Ishikawa (cell line): ENCODE measurements at regions not wholly inside any gene's neighbourhood (a gene's known extent, or its start where the extent isn't known, plus 50 kb on each side); places are given as distances from the start of the nearest gene placed in this dataset.

Source experiments
- CEBPB ChIP-seq: IDR thresholded peaks from 2 replicates; pipeline ENCODE4 v1.6.1; 2012
- CREB1 ChIP-seq: IDR thresholded peaks from 2 replicates; pipeline ENCODE4 v1.6.1; 2012; ENCODE audit warnings: low read depth
- EGR1 ChIP-seq: IDR thresholded peaks from 2 replicates; pipeline ENCODE4 v1.6.1; 2012
- EP300 ChIP-seq: IDR thresholded peaks from 2 replicates; pipeline ENCODE4 v1.6.1; 2012; ENCODE audit warnings: borderline replicate concordance
- FOXM1 ChIP-seq: IDR thresholded peaks from 2 replicates; pipeline ENCODE4 v1.6.1; 2012; ENCODE audit warnings: low read depth, borderline replicate concordance
- NFIC ChIP-seq: IDR thresholded peaks from 2 replicates; pipeline ENCODE4 v1.6.1; 2012
- RAD21 ChIP-seq: IDR thresholded peaks from 2 replicates; pipeline ENCODE4 v1.6.1; 2012; ENCODE audit warnings: low read depth
- TAF1 ChIP-seq: IDR thresholded peaks from 2 replicates; pipeline ENCODE4 v1.6.1; 2012; ENCODE audit warnings: low read depth, mild to moderate bottlenecking
- TCF12 ChIP-seq: IDR thresholded peaks from 2 replicates; pipeline ENCODE4 v1.6.1; 2012; ENCODE audit warnings: low read depth
- TEAD4 ChIP-seq: IDR thresholded peaks from 2 replicates; pipeline ENCODE4 v1.6.1; 2012
- YY1 ChIP-seq: IDR thresholded peaks from 2 replicates; pipeline ENCODE4 v1.6.1; 2012; ENCODE audit warnings: low read depth
- ZBTB7A ChIP-seq: IDR thresholded peaks from 2 replicates; pipeline ENCODE4 v1.6.1; 2012; ENCODE audit warnings: low read depth
- TF ChIP-seq, protein P1 (sequence below): IDR thresholded peaks from 2 replicates; pipeline ENCODE4 v1.6.1; 2012; ENCODE audit warnings: low read depth, mild to moderate bottlenecking
- TF ChIP-seq, protein P2 (sequence below): IDR thresholded peaks from 2 replicates; pipeline ENCODE4 v1.6.1; 2012
- TF ChIP-seq, protein P3 (sequence below): IDR thresholded peaks from 2 replicates; pipeline ENCODE4 v1.6.1; 2012

DNA sequence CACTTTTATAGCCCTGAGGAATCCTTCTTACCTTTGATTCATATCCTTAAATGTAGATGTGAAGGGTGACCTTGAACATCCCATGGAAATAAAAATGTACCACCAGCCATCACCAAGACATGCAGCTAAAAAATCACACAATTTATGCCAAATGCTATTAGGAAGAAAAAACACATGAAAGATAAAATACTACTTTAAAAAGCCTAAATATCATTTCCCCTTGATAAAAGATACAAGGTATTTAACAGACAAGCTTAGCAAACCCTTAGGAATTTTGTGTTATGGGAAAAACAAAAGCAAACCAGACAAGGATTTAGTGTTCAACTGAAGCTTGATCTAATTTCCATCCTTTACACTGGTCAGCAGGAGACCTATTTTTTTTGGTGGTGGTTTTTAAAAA is 255.0 kb downstream of the ICOS start:
- TF ChIP-seq YY1 (no peak), TEAD4 (no peak), ZBTB7A (no peak), FOXM1 (no peak), TAF1 (no peak), EGR1 (no peak), TCF12 (no peak), RAD21 (no peak), CREB1 (no peak), CEBPB (no peak), NFIC (no peak), EP300 (no peak)
- TF ChIP-seq, protein P1, sequence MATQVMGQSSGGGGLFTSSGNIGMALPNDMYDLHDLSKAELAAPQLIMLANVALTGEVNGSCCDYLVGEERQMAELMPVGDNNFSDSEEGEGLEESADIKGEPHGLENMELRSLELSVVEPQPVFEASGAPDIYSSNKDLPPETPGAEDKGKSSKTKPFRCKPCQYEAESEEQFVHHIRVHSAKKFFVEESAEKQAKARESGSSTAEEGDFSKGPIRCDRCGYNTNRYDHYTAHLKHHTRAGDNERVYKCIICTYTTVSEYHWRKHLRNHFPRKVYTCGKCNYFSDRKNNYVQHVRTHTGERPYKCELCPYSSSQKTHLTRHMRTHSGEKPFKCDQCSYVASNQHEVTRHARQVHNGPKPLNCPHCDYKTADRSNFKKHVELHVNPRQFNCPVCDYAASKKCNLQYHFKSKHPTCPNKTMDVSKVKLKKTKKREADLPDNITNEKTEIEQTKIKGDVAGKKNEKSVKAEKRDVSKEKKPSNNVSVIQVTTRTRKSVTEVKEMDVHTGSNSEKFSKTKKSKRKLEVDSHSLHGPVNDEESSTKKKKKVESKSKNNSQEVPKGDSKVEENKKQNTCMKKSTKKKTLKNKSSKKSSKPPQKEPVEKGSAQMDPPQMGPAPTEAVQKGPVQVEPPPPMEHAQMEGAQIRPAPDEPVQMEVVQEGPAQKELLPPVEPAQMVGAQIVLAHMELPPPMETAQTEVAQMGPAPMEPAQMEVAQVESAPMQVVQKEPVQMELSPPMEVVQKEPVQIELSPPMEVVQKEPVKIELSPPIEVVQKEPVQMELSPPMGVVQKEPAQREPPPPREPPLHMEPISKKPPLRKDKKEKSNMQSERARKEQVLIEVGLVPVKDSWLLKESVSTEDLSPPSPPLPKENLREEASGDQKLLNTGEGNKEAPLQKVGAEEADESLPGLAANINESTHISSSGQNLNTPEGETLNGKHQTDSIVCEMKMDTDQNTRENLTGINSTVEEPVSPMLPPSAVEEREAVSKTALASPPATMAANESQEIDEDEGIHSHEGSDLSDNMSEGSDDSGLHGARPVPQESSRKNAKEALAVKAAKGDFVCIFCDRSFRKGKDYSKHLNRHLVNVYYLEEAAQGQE = no peak
- TF ChIP-seq, protein P2, sequence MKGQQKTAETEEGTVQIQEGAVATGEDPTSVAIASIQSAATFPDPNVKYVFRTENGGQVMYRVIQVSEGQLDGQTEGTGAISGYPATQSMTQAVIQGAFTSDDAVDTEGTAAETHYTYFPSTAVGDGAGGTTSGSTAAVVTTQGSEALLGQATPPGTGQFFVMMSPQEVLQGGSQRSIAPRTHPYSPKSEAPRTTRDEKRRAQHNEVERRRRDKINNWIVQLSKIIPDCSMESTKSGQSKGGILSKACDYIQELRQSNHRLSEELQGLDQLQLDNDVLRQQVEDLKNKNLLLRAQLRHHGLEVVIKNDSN = no peak
- TF ChIP-seq, protein P3, sequence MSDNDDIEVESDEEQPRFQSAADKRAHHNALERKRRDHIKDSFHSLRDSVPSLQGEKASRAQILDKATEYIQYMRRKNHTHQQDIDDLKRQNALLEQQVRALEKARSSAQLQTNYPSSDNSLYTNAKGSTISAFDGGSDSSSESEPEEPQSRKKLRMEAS = no peak

DNA sequence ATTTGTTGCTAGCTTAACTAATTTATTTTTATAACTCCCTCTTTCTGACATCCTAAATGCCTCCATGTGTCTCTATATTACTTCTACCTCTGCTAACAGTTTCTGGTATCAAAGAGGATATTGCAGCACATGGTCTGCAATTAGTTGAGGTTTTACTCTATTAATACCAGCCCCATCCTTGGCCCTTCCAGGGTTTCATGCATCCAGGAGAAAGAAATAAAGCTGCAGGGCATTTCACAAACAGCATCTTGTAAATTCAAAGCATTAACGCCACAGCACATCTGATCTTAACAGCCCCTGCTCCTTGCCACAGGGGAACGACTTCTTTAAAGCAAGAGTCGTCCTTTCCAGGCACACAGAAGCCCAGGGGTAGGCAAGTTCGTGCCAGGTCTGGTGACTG is 258.9 kb downstream of the ICOS start:
- no peak for TF ChIP-seq CEBPB
- TF ChIP-seq, protein P2 = no peak
- TF ChIP-seq, protein P3 = no peak
- TF ChIP-seq TAF1 = no peak
- TF ChIP-seq TEAD4 = no peak
- TF ChIP-seq, protein P1 = no peak
- TF ChIP-seq ZBTB7A = no peak
- no peak for TF ChIP-seq NFIC
- TF ChIP-seq RAD21 = no peak
- TF ChIP-seq CREB1 = no peak
- no peak for TF ChIP-seq YY1
- TF ChIP-seq TCF12 = no peak
- TF ChIP-seq FOXM1 = no peak
- no peak for TF ChIP-seq EP300
- no peak for TF ChIP-seq EGR1

DNA sequence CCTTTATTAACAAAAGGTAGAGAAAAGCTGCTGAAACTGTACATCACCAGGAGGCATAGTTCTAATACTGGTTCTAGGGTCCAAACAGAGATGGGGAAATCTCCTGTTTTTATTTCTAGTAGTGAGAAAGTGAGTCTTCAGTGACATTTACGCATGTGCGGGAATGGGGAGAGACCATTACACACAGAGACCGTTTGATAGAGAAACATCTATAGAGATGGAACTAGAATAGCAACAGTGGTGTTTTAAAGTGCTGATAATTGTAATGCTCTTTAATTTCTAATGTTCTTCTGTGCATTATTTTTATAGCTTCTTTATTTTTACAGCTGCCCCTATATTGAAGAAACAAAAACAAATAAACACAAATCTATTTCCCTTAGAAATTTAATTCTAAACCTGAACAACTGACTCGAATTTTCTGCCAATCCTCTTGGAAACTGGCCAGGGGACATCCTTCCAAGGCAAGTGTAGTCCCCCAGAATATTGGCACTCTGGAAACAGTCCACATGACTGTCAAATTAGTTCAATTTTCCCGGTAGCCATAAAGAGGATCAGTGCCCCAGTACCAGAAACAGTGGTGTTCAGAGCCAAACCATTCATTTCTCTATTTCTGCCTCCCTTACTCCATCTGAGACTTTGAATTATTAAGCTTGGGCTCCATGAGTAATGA is 260.9 kb downstream of the ICOS start:
- TF ChIP-seq TAF1 (no peak), TEAD4 (no peak), ZBTB7A (no peak), FOXM1 (no peak), YY1 (no peak), NFIC (no peak), EGR1 (no peak), CEBPB (no peak), EP300 (no peak), RAD21 (no peak), TCF12 (no peak), CREB1 (no peak)
- TF ChIP-seq, protein P2 = no peak
- TF ChIP-seq, protein P3 = no peak
- TF ChIP-seq, protein P1 = no peak

DNA sequence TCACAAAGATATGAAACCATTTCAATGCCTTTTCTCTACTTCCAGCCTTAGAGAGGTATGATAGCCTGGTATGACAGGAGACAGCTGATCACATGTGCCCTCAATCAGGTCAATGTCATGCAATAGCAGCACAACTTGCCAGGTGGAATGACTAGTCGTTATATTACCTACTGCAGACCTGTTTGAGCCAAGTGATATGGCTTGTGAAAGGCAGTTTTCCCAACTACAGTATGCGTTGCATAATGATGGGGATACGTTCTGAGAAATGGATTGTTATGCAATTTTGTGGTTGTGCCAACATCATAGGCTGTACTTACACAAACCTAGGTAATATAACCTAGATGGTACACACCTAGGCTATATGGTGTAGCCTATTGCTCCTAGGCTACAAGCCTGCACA is 262.8 kb downstream of the ICOS start:
- no peak for TF ChIP-seq YY1
- TF ChIP-seq CREB1 = no peak
- TF ChIP-seq, protein P3 = no peak
- TF ChIP-seq TCF12 = no peak
- TF ChIP-seq TEAD4 = no peak
- TF ChIP-seq, protein P1 = no peak
- TF ChIP-seq CEBPB = no peak
- no peak for TF ChIP-seq ZBTB7A
- TF ChIP-seq NFIC = no peak
- TF ChIP-seq EGR1 = no peak
- TF ChIP-seq, protein P2 = no peak
- TF ChIP-seq TAF1 = no peak
